Epithelial cell of esophagus (primary cell): ENCODE measurements at regions not wholly inside any gene's neighbourhood (a gene's known extent, or its start where the extent isn't known, plus 50 kb on each side); places are given as distances from the start of the nearest gene placed in this dataset.
"Not testable (repeated sequence)": the region's sequence is repeated elsewhere in the genome, so short reads cannot be mapped to it uniquely, and the experiment has no call there.

Experiments
- DNase-seq: peaks from one replicate; pipeline ENCODE4 v3.0.0; 2010; ENCODE audit warnings: low read depth
- H3K4me3 ChIP-seq: 2 replicates; pipeline ENCODE4 v1.5.1; 2011; ENCODE audit warnings: mild to moderate bottlenecking, low read length, control low read depth
- CTCF ChIP-seq: IDR thresholded peaks from 2 replicates; pipeline ENCODE4 v1.5.1; 2011; ENCODE audit warnings: low read depth, mild to moderate bottlenecking, low read length, control low read depth, inconsistent platforms; ENCODE audit not compliant: insufficient read depth; ENCODE audit errors: missing control alignments

- no peak for TF ChIP-seq CTCF
- no peak overlapping the region for H3K4me3 ChIP-seq
- no peak for DNase-seq
These were observed 216.1 kb upstream of the MYLIP start for GRCh38 chr6:15912505-15913400.

GRCh38 chr6:15911753-15912504 is 217.0 kb upstream of the MYLIP start:
- no peak overlapping the region for H3K4me3 ChIP-seq
- no peak for DNase-seq
- no peak for TF ChIP-seq CTCF

- no peak overlapping the region for H3K4me3 ChIP-seq
- no peak for TF ChIP-seq CTCF
- no peak for DNase-seq
These were observed 219.4 kb upstream of the MYLIP start for GRCh38 chr6:15909290-15910070.

GRCh38 chr6:15908871-15909270 is 220.0 kb upstream of the MYLIP start:
- no peak for DNase-seq
- TF ChIP-seq CTCF, result no peak
- no peak overlapping the region for H3K4me3 ChIP-seq

- no peak overlapping the region for H3K4me3 ChIP-seq
- TF ChIP-seq CTCF, result no peak
- peak; percentile 92 for DNase-seq
These were observed 220.9 kb upstream of the MYLIP start for GRCh38 chr6:15907914-15908518.

GRCh38 chr6:15907220-15907913 is 221.5 kb upstream of the MYLIP start:
- DNase-seq, result peak; percentile 18
- H3K4me3 ChIP-seq, result not testable (repeated sequence)
